Esophagus muscularis mucosa (tissue), 3 donors: ENCODE measurements at regions not wholly inside any gene's neighbourhood (a gene's known extent, or its start where the extent isn't known, plus 50 kb on each side); places are given as distances from the start of the nearest gene placed in this dataset.

Experiments
- POLR2A ChIP-seq: fragments of 450-650 bp; IDR thresholded peaks from one replicate; pipeline ENCODE4 v1.6.1; 2017; ENCODE audit warnings: antibody characterized with exemption, moderate library complexity, mild to moderate bottlenecking, low read depth
- TF ChIP-seq, protein P1 (sequence below), 3 experiments: fragments of 200-600 bp in 2 of 3; fragments of 450-650 bp in 1 of 3; sonication (generic) in 2 of 3; IDR thresholded peaks; one replicate each; pipeline ENCODE4 v1.5.1; 2017 to 2019; ENCODE audit warnings: antibody characterized with exemption in 3 of 3, mild to moderate bottlenecking in 2 of 3, moderate library complexity in 1 of 3

DNA sequence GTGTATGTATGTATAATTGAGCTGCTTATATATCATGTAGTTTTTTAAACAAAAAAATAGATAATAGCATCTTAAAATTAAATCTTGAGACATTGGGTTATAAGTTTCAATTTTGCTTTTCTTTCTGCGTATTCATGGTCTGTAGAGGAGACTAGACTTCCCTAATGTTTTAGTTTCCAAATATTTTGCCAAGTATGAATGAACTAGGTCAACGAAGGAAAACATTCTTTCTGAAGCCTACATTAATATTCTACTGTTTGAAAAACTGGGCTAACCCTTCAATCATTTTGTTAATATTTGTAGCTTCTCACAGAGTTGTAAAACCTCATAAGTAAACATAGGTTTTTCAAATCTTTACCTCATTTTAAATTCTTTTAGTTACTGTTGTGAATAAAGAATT lies 592.7 kb downstream of the USP25 start:
- TF ChIP-seq POLR2A: no peak
- TF ChIP-seq, protein P1, sequence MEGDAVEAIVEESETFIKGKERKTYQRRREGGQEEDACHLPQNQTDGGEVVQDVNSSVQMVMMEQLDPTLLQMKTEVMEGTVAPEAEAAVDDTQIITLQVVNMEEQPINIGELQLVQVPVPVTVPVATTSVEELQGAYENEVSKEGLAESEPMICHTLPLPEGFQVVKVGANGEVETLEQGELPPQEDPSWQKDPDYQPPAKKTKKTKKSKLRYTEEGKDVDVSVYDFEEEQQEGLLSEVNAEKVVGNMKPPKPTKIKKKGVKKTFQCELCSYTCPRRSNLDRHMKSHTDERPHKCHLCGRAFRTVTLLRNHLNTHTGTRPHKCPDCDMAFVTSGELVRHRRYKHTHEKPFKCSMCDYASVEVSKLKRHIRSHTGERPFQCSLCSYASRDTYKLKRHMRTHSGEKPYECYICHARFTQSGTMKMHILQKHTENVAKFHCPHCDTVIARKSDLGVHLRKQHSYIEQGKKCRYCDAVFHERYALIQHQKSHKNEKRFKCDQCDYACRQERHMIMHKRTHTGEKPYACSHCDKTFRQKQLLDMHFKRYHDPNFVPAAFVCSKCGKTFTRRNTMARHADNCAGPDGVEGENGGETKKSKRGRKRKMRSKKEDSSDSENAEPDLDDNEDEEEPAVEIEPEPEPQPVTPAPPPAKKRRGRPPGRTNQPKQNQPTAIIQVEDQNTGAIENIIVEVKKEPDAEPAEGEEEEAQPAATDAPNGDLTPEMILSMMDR (IDR thresholded peaks at IDR 0.05): no peak
